ENCODE measurements at regions not wholly inside any gene's neighbourhood (a gene's known extent, or its start where the extent isn't known, plus 50 kb on each side); places are given as distances from the start of the nearest gene placed in this dataset.

DNA sequence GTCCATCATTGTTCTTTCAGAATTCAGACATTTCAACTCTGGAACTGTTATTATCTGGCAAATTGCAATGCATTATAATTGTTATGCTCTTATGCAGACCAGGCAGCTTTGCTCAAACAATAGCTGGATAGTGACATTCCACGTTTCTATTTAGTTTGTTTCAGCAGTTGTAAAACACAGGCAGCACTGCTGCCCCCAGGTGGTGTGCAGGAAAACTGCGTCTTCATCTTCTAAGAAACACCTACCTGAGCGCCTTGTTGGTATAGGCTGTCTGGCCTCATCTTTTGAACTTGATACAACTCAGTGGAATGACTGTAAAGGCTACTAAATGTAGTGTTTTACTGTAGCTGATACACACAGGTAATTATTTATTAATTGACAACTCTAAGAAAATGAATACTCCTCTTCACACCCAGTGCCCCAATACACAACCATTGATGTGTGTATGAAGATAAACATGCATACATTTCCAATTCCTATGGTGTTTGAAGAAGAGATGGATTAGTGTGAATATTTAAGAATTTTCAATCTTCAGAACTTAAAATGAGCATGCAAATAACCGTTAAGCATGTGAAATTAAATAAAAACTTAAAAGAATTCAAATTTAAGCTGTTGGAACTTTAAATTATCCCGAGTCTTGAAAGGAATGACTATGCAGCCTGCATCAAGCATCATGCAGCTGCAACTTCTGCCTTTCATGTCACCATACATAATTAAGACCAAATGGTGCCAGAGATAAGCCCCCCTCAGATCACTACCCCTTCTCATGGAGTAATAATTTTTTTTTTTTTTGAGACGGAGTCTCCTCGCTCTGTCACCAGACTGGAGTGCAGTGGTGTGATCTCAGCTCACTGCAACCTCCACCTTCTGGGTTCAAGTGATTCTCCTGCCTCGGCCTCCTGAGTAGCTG lies 85.6 kb downstream of the CD8B2 start:
- TF ChIP-seq, protein P1, sequence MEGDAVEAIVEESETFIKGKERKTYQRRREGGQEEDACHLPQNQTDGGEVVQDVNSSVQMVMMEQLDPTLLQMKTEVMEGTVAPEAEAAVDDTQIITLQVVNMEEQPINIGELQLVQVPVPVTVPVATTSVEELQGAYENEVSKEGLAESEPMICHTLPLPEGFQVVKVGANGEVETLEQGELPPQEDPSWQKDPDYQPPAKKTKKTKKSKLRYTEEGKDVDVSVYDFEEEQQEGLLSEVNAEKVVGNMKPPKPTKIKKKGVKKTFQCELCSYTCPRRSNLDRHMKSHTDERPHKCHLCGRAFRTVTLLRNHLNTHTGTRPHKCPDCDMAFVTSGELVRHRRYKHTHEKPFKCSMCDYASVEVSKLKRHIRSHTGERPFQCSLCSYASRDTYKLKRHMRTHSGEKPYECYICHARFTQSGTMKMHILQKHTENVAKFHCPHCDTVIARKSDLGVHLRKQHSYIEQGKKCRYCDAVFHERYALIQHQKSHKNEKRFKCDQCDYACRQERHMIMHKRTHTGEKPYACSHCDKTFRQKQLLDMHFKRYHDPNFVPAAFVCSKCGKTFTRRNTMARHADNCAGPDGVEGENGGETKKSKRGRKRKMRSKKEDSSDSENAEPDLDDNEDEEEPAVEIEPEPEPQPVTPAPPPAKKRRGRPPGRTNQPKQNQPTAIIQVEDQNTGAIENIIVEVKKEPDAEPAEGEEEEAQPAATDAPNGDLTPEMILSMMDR (IDR thresholded peaks at IDR 0.05; ENCODE audit: insufficient read depth, low read length) = peak; percentile 39
- DNase-seq (ENCODE audit: low read depth) = no peak

DNA sequence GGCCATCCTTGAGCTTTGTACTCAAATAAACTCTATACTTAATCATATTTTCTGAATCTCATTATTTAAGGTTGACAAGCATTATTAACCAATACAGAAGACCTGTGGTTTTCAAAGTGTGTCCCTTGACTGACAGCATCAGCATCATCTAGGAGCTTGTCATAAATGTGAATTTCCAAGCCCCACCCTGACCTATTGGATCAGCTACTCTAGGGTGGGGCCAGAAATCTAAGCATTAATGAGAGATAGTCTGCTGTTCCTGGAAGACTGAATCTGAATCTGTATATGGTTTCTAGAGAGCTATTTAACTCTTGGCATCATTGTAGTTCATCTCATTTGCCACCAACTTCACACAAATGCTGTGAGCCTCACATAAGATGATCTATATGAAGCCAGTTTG lies 86.6 kb downstream of the CD8B2 start:
- no peak for DNase-seq (ENCODE audit: low read depth)
- no peak overlapping the region for H3K4me3 ChIP-seq (ENCODE audit: low read depth, low read length)
- TF ChIP-seq, protein P1 (IDR thresholded peaks at IDR 0.05; ENCODE audit: insufficient read depth, low read length) = no peak

More for the DNA sequence above, 85.6 kb downstream of the CD8B2 start:
- no peak overlapping the region for H3K4me3 ChIP-seq (ENCODE audit: low read depth, low read length)

DNA sequence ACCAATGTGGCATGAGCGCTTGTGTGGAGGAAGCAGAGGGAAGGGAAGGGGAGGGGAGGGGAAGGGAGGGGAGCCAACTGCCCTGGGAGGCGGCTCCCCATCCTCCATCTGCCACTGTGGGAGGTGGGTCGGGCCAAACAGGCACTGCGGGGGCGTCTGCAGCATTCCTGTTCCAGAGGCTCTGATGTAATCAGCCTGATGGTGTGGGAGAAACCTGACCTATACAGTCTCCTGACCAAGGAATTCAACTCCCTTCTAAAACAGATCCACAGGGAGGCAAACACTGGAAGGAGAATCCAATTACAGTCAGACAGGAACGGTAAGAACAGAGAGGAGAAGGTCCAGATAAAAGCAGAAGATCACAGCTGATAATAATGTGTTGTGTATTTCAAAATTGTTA lies 88.8 kb downstream of the CD8B2 start:
- TF ChIP-seq, protein P1 (IDR thresholded peaks at IDR 0.05; ENCODE audit: insufficient read depth, low read length) = no peak
- peak; percentile 17 for DNase-seq (ENCODE audit: low read depth)
- H3K4me3 ChIP-seq (ENCODE audit: low read depth, low read length) = no peak overlapping the region

DNA sequence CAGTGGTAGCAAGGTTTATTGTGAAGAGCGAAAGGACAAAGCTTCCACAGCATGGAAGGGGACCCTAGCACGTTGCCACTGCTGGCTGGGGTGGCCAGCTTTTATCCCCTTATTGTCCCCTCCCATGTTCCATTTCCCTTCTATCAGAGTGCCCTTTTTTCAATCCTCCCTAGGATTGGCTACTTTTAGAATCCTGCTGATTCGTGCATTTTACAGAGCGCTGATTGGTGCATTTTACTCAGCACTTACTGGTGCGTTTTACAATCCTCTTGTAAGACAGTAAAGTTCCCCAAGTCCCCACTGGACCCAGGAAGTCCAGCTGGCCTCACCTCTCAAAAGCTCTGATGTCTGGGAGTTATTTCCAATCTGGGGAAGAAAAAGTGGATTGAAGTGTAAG lies 90.1 kb downstream of the CD8B2 start:
- no peak overlapping the region for H3K4me3 ChIP-seq (ENCODE audit: low read depth, low read length)
- TF ChIP-seq, protein P1 (IDR thresholded peaks at IDR 0.05; ENCODE audit: insufficient read depth, low read length) = no peak
- DNase-seq (ENCODE audit: low read depth) = no peak

DNA sequence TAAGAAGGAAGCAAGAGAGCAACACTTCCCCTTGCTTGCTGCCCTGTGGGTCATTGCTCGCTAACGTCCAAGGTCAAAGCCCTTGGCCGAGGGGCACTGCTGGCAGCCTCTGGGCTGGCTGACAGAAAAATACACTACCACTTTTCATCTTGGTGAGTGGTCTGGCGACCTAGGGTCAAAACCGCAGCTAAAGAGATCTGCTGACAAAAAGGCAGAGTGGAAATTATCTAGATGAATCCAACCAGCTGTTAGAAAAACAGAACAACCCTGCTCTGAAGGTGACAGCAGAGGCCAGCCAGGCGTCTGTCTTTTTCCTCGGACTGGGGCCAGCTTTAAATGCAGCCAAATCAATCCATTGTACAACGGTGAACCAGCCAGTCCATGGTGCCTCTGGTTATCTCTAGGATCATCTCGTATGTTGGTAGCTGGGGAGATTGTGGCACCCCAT lies 92.6 kb downstream of the CD8B2 start:
- TF ChIP-seq, protein P1 (IDR thresholded peaks at IDR 0.05; ENCODE audit: insufficient read depth, low read length) = no peak
- H3K4me3 ChIP-seq (ENCODE audit: low read depth, low read length) = no peak overlapping the region

DNA sequence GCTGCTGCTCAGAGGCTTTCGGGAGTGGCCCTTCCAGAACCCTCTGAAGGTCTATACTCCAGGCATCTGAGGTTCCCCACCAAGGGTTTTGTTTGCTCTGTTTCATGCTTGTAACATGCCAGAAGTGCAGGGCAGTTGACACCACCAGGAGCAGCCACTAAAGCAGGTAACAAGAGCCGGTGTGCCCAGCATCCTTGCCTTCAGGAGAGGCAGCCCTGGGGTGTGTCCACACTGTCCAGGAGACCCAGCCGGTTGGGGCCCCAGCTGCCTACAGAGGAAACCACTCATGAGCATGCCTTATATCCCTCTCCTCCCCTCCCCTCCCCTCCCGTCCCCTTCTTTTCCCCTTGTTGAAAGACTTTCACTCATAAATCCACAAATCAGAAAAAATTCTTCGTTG lies 93.1 kb downstream of the CD8B2 start:
- DNase-seq (ENCODE audit: low read depth) = no peak
- TF ChIP-seq, protein P1 (IDR thresholded peaks at IDR 0.05; ENCODE audit: insufficient read depth, low read length) = no peak
- no peak overlapping the region for H3K4me3 ChIP-seq (ENCODE audit: low read depth, low read length)

More for the DNA sequence above, 92.6 kb downstream of the CD8B2 start:
- no peak for DNase-seq (ENCODE audit: low read depth)

Data from fibroblast of the aortic adventitia (primary cell).